GM18861 (cell line): ENCODE measurements at regions not wholly inside any gene's neighbourhood (a gene's known extent, or its start where the extent isn't known, plus 50 kb on each side); places are given as distances from the start of the nearest gene placed in this dataset.

ENCODE experiments used
- ATAC-seq: cut with Tn5 transposase; IDR thresholded peaks from one replicate; pipeline ENCODE4 v1.9.1; 2021; ENCODE audit not compliant: unreplicated experiment

GRCh38 chr4:156252358-156252921 lies 298.8 kb upstream of the CTSO start:
- no peak for ATAC-seq

- no peak for ATAC-seq
Observed at GRCh38 chr4:156251373-156252065, 297.9 kb upstream of the CTSO start.

GRCh38 chr4:156248917-156249316 lies 295.3 kb upstream of the CTSO start:
- no peak for ATAC-seq

- ATAC-seq = no peak
Observed at GRCh38 chr4:156247470-156247869, 293.8 kb upstream of the CTSO start.

- no peak for ATAC-seq
Observed at GRCh38 chr4:156243015-156243414, 289.3 kb upstream of the CTSO start.

GRCh38 chr4:156242390-156242789 lies 288.7 kb upstream of the CTSO start:
- ATAC-seq = no peak

- ATAC-seq = no peak
Observed at GRCh38 chr4:156241896-156242295, 288.2 kb upstream of the CTSO start.

- ATAC-seq = no peak
Observed at GRCh38 chr4:156238171-156238570, 284.5 kb upstream of the CTSO start.

- ATAC-seq = no peak
Observed at GRCh38 chr4:156237231-156237630, 283.6 kb upstream of the CTSO start.

- ATAC-seq = no peak
Observed at GRCh38 chr4:156230176-156230575, 276.5 kb upstream of the CTSO start.

GRCh38 chr4:156228676-156229075 lies 275.0 kb upstream of the CTSO start:
- no peak for ATAC-seq

GRCh38 chr4:156227321-156227720 lies 273.7 kb upstream of the CTSO start:
- ATAC-seq = no peak

- no peak for ATAC-seq
Observed at GRCh38 chr4:156223985-156224384, 270.3 kb upstream of the CTSO start.

GRCh38 chr4:156217236-156217635 lies 263.6 kb upstream of the CTSO start:
- no peak for ATAC-seq

GRCh38 chr4:156201050-156201449 lies 247.4 kb upstream of the CTSO start:
- peak; percentile 99 for ATAC-seq

GRCh38 chr4:156198511-156198910 lies 244.8 kb upstream of the CTSO start:
- ATAC-seq = no peak

GRCh38 chr4:156197216-156197615 lies 243.6 kb upstream of the CTSO start:
- no peak for ATAC-seq

GRCh38 chr4:156196722-156197121 lies 243.1 kb upstream of the CTSO start:
- no peak for ATAC-seq

GRCh38 chr4:156195914-156196313 lies 242.2 kb upstream of the CTSO start:
- ATAC-seq = peak; percentile 96

GRCh38 chr4:156194896-156195295 lies 241.2 kb upstream of the CTSO start:
- ATAC-seq = no peak

GRCh38 chr4:156193800-156194199 lies 240.1 kb upstream of the CTSO start:
- ATAC-seq = no peak

- no peak for ATAC-seq
Observed at GRCh38 chr4:156193106-156193505, 239.4 kb upstream of the CTSO start.

GRCh38 chr4:156192033-156192432 lies 238.4 kb upstream of the CTSO start:
- no peak for ATAC-seq
